ENCODE measurements at regions not wholly inside any gene's neighbourhood (a gene's known extent, or its start where the extent isn't known, plus 50 kb on each side); places are given as distances from the start of the nearest gene placed in this dataset.
"Not testable (repeated sequence)": the region's sequence is repeated elsewhere in the genome, so short reads cannot be mapped to it uniquely, and the experiment has no call there.

DNA sequence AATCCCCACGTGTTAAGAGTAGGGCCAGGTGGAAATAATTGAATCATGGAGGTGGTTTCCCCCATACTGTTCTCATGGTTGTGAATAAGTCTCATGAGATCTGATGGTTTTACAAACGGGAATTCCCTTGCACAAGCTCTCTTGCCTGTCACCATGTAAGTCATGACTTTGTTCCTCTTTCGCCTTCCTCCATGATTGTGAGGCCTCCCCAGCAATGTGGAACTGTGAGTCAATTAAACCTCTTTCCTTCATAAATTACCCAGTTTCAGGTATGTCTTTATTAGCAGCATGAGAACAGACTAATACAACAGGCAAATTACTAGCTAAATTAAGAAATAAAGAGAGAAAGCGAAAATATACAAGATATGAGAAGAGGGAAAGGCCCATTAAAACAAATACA lies 1822.6 kb upstream of the PIK3C3 start:
- TF ChIP-seq, protein P1, sequence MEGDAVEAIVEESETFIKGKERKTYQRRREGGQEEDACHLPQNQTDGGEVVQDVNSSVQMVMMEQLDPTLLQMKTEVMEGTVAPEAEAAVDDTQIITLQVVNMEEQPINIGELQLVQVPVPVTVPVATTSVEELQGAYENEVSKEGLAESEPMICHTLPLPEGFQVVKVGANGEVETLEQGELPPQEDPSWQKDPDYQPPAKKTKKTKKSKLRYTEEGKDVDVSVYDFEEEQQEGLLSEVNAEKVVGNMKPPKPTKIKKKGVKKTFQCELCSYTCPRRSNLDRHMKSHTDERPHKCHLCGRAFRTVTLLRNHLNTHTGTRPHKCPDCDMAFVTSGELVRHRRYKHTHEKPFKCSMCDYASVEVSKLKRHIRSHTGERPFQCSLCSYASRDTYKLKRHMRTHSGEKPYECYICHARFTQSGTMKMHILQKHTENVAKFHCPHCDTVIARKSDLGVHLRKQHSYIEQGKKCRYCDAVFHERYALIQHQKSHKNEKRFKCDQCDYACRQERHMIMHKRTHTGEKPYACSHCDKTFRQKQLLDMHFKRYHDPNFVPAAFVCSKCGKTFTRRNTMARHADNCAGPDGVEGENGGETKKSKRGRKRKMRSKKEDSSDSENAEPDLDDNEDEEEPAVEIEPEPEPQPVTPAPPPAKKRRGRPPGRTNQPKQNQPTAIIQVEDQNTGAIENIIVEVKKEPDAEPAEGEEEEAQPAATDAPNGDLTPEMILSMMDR (IDR thresholded peaks at IDR 0.05; ENCODE audit: low read depth, low read length, missing input control), result not testable (repeated sequence)
- TF ChIP-seq GABPA (IDR thresholded peaks at IDR 0.05 in 1 of 2, conservative IDR thresholded peaks at IDR 0.05 in 1 of 2); SP1 (IDR thresholded peaks at IDR 0.05): not testable (repeated sequence)
- TF ChIP-seq, protein P2, sequence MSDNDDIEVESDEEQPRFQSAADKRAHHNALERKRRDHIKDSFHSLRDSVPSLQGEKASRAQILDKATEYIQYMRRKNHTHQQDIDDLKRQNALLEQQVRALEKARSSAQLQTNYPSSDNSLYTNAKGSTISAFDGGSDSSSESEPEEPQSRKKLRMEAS (IDR thresholded peaks at IDR 0.05), result not testable (repeated sequence)

Measured in liver (tissue), 3 donors.